ENCODE measurements at regions not wholly inside any gene's neighbourhood (a gene's known extent, or its start where the extent isn't known, plus 50 kb on each side); places are given as distances from the start of the nearest gene placed in this dataset.

- TF ChIP-seq GATA2 (IDR thresholded peaks at IDR 0.05; ENCODE audit: low read depth, low read length) (no peak), GATA3 (IDR thresholded peaks at IDR 0.05; ENCODE audit: low read depth, low read length) (no peak)
Observed at GRCh38 chr4:155497306-155497705, 120.5 kb upstream of the MAP9 start.
